Testis (tissue), 2 donors: ENCODE measurements at regions not wholly inside any gene's neighbourhood (a gene's known extent, or its start where the extent isn't known, plus 50 kb on each side); places are given as distances from the start of the nearest gene placed in this dataset.

ENCODE experiments used
- DNase-seq: peaks from one replicate; pipeline ENCODE4 v3.0.0-alpha.2; 2019
- H3K27ac ChIP-seq, 2 donors: fragments of 200-600 bp; sonication (generic); one replicate each; pipeline ENCODE4 v1.5.1; 2019
- H3K27me3 ChIP-seq: fragments of 200-600 bp; sonication (generic); one replicate; pipeline ENCODE4 v1.5.1; 2019
- H3K36me3 ChIP-seq: fragments of 200-600 bp; sonication (generic); one replicate; pipeline ENCODE4 v1.5.1; 2017; ENCODE audit warnings: low read depth; ENCODE audit errors: missing control alignments
- H3K4me1 ChIP-seq: fragments of 200-600 bp; sonication (generic); one replicate; pipeline ENCODE4 v1.5.1; 2019
- H3K4me3 ChIP-seq, 2 donors: fragments of 200-600 bp; sonication (generic); one replicate each; pipeline ENCODE4 v1.5.1; 2017 to 2019
- H3K9me3 ChIP-seq: fragments of 200-600 bp; sonication (generic); one replicate; pipeline ENCODE4 v1.5.1; 2017
- POLR2A ChIP-seq: fragments of 450-650 bp; IDR thresholded peaks from one replicate; pipeline ENCODE4 v1.6.1; 2017; ENCODE audit warnings: antibody characterized with exemption, mild to moderate bottlenecking, moderate library complexity
- WGBS, 2 donors: methylation state at CpG; one replicate each; pipeline ENCODE4 v1.1.5; 2018; 5-methylcytosine and 5-hydroxymethylcytosine counted together
- intact Hi-C: fragments of 100-400 bp; cut with DNase I; formaldehyde crosslinking; loops from one replicate; pipeline ENCODE4 v1.15.1; 2023; ENCODE audit warnings: low total_unique reads
- TF ChIP-seq, protein P1 (sequence below), 3 experiments: fragments of 450-650 bp in 2 of 3; fragments of 200-600 bp in 1 of 3; sonication (generic) in 1 of 3; IDR thresholded peaks; one replicate each; pipeline ENCODE4 v1.5.1; 2016 to 2019; ENCODE audit warnings: antibody characterized with exemption in 3 of 3, mild to moderate bottlenecking in 2 of 3, moderate library complexity in 1 of 3

DNA sequence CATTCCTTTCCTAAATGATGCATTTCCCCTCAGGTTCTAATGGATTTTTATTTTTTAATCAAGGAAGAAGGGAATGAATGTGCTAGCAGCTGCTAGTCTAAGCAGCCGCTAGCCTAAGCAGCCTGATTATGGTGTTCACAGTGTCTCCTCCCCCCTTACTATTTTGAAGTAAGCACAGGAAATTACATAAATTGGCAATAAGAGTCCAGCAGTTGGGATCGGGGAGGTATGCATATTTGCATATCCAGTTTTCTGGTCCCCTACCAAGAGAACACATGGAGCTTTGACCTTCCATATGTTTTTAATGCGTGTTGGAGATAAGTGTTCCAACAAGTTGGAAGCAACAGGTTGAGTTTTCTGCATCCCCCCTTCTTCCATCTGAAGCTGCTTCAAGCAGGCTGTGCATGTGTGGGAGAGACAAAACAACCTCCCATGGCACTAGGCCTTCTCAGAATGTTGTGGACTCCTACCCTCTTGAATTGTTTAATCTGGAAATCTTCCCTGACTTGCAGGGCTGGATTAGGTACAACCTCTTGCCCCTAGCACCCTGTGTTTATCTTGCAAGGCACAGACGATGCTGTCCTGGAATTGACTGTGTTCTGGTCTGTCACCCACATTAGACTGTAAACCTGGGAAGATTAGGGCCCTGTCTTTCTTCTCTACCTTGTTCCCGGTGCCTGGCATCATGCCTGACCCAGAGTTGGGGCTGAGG, 124.8 kb upstream of the LRIG1 start:
- 41 to 65% methylated on average over 5 of the region's 5 CpGs for WGBS, 2 donors
- no peak for TF ChIP-seq POLR2A
- TF ChIP-seq, protein P1, sequence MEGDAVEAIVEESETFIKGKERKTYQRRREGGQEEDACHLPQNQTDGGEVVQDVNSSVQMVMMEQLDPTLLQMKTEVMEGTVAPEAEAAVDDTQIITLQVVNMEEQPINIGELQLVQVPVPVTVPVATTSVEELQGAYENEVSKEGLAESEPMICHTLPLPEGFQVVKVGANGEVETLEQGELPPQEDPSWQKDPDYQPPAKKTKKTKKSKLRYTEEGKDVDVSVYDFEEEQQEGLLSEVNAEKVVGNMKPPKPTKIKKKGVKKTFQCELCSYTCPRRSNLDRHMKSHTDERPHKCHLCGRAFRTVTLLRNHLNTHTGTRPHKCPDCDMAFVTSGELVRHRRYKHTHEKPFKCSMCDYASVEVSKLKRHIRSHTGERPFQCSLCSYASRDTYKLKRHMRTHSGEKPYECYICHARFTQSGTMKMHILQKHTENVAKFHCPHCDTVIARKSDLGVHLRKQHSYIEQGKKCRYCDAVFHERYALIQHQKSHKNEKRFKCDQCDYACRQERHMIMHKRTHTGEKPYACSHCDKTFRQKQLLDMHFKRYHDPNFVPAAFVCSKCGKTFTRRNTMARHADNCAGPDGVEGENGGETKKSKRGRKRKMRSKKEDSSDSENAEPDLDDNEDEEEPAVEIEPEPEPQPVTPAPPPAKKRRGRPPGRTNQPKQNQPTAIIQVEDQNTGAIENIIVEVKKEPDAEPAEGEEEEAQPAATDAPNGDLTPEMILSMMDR (IDR thresholded peaks at IDR 0.05) = no peak
- intact Hi-C loops = no loop called here
- no peaks in the 10 kb centered on the region for H3K9me3 ChIP-seq
- no peak overlapping the region for H3K4me3 ChIP-seq
- H3K4me1 ChIP-seq = peaks cover 12% of the 10 kb centered on the region
- H3K27ac ChIP-seq = no peak overlapping the region
- no peaks in the 10 kb centered on the region for H3K27me3 ChIP-seq
- no peaks in the 10 kb centered on the region for H3K36me3 ChIP-seq
- no peak for DNase-seq

DNA sequence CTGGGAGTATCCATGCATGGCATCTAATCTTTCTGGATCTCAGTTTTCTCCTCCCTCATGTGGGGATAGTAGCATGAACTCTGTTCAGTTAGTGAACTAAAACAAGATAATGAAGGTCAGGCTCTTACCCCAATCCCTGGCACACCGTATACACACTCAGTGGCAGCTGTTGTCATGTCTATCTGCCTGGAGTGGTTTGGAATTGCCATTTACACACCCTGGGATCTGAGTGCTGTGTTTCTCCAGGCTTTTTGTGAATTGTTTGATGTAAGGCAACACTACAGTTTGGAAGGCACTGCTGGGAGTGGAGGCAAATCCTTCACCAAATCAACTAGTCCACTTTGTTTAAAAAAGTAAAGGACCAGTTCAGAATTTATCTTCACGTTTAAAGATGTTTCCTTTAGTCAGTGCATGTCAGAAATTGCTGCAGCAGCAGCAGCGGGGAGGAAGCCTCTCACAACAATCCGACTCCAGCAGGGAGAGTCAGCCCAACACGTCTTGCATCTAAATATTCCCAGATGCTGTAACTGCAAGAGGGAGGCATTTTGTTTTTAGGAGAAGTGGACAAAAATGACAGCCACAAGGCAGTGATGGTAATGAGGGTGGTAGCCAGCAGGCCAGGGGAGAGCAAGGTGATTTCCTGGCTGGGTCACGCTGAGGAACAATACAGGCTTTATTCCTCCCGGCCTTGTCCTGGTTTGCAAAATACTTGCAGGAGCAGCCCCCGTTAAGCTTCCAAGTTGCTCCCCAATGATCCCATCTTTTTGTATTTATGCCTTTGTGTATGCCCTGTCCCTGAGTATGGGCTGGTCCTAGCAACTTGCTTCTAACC, 128.5 kb upstream of the LRIG1 start:
- TF ChIP-seq, protein P1 (IDR thresholded peaks at IDR 0.05) = no peak
- no peak for TF ChIP-seq POLR2A
- peak; percentile 48 for DNase-seq
- Histone ChIP-seq H3K27me3 (no peaks in the 10 kb centered on the region), H3K9me3 (no peaks in the 10 kb centered on the region), H3K4me1 (peaks cover 12% of the 10 kb centered on the region), H3K36me3 (no peaks in the 10 kb centered on the region), H3K27ac (peak overlapping the region in 1 of 2 donors; percentile 1), H3K4me3 (no peak overlapping the region)
- WGBS, 2 donors = 75 to 78% methylated on average over 8 of the region's 8 CpGs
- intact Hi-C loops = no loop called here

DNA sequence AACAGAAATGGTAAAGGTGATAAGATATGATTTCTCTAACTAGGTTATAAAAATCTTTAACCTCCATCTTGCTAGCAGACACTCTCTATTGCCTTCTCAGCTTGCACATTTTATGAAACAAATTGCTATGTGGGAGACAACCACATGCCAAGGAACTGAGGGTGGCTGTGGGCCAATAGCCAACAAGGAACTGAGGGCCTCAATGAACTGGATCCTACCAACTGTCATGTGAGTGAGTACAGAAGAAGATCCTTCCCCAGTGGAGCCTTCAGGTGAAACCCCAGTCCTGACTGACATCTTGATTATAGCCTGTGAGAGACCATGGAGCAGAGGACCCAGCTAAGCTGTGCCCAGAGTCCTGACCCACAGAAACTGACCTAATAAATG, 129.2 kb upstream of the LRIG1 start:
- TF ChIP-seq, protein P1 (IDR thresholded peaks at IDR 0.05) = no peak
- TF ChIP-seq POLR2A = no peak
- Histone ChIP-seq H3K27ac (peak overlapping the region; percentile 1 to 15), H3K27me3 (no peaks in the 10 kb centered on the region)

DNA sequence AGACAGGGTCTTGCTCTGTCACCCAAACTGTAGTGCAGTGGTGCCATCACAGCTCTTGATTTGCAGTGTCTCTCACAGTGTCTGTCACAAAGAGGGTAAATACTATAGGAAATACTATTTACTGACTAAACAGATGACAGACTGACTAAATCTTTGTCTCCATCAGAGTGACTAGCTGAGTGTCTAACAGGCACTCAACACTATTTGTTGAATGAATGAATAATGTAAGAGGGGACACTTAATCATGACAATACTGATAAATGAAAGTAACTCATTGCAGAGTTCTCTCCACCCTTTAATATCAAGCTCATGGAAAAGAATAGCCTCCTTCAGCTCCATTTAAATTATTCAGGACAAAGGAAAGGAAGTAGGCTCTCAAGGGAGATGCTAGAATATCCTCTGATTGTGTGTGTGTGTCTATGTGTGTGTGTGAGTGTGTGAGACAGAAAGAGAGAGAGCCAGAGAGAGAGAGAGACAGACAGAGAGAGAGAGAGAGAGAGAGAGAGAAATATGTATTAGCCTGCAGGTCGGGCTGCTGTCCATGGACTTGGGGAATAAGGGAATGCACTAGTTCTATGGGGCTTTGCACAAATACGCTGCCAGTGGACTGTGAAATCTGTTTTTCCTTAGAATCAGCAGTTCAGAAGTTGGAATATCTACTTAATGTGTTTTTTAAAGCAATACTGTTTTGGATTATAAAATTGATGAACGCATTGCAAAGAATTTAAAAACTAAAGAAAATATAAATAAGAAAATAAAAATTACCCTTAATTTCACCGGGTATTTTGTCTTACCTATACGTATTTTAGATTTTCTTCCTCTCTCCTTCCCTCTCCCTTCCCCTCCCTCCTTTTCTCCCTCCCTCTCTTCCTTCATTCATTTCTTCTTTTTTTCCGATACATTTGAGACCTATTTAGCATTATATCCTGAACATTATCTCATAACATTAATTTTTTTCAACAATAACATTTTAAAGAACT, 132.9 kb upstream of the LRIG1 start:
- no peak for DNase-seq
- H3K27ac ChIP-seq = no peak overlapping the region
- H3K36me3 ChIP-seq = no peaks in the 10 kb centered on the region
- intact Hi-C loops = no loop called here
- TF ChIP-seq, protein P1 (IDR thresholded peaks at IDR 0.05) = no peak
- no peak for TF ChIP-seq POLR2A
- H3K9me3 ChIP-seq = no peaks in the 10 kb centered on the region
- no peaks in the 10 kb centered on the region for H3K27me3 ChIP-seq
- peaks cover 6% of the 10 kb centered on the region for H3K4me1 ChIP-seq
- H3K4me3 ChIP-seq = no peak overlapping the region
- 85% methylated on average over 6 of the region's 6 CpGs for WGBS, 2 donors

More for the DNA sequence above, 129.2 kb upstream of the LRIG1 start:
- H3K36me3 ChIP-seq = no peaks in the 10 kb centered on the region
- DNase-seq = peak; percentile 50
- intact Hi-C loops = no loop called here
- H3K9me3 ChIP-seq = no peaks in the 10 kb centered on the region
- no peak overlapping the region for H3K4me3 ChIP-seq
- H3K4me1 ChIP-seq = peaks cover 12% of the 10 kb centered on the region
